Spleen (tissue), 11 donors: ENCODE measurements at regions not wholly inside any gene's neighbourhood (a gene's known extent, or its start where the extent isn't known, plus 50 kb on each side); places are given as distances from the start of the nearest gene placed in this dataset.

Source experiments
- DNase-seq: peaks from one replicate; pipeline ENCODE4 v3.0.0-alpha.2; 2020
- H3K27ac ChIP-seq, 8 donors: fragments of 200-600 bp; sonication (generic) in 7 of 8; 1 replicate in 4 of 8; 2 replicates in 4 of 8; pipeline versions ENCODE4 v1.5.0 to v1.8.0; 2016 to 2021; ENCODE audit warnings: inconsistent platforms in 4 of 8, mild to moderate bottlenecking in 4 of 8, moderate library complexity in 1 of 8
- H3K27me3 ChIP-seq, 7 donors: fragments of 200-600 bp; sonication (generic) in 6 of 7; replicated peaks in 1 of 7; 1 replicate in 4 of 7; 2 replicates in 3 of 7; pipeline versions ENCODE4 v1.5.0 to v1.8.0; 2016 to 2021; ENCODE audit warnings: inconsistent platforms in 3 of 7, mild to moderate bottlenecking in 1 of 7
- H3K36me3 ChIP-seq, 6 donors: fragments of 200-600 bp; sonication (generic) in 5 of 6; 1 replicate in 4 of 6; 2 replicates in 2 of 6; pipeline versions ENCODE4 v1.5.0 to v1.8.0; 2016 to 2021; ENCODE audit warnings: inconsistent platforms in 2 of 6
- H3K4me1 ChIP-seq, 6 donors: fragments of 200-600 bp; sonication (generic) in 5 of 6; 1 replicate in 3 of 6; 2 replicates in 3 of 6; pipeline versions ENCODE4 v1.5.0 to v1.8.0; 2016 to 2021; ENCODE audit warnings: inconsistent platforms in 3 of 6
- H3K4me3 ChIP-seq, 8 donors: fragments of 200-600 bp; sonication (generic) in 7 of 8; 1 replicate in 4 of 8; 2 replicates in 4 of 8; pipeline versions ENCODE4 v1.5.0 to v1.8.0; 2016 to 2021; ENCODE audit warnings: inconsistent platforms in 4 of 8, mild to moderate bottlenecking in 4 of 8, moderate library complexity in 2 of 8
- H3K9me3 ChIP-seq, 8 donors: fragments of 200-600 bp; sonication (generic) in 7 of 8; 1 replicate in 4 of 8; 2 replicates in 4 of 8; pipeline versions ENCODE4 v1.5.0 to v1.8.0; 2016 to 2021; ENCODE audit warnings: inconsistent platforms in 4 of 8
- POLR2A ChIP-seq, 3 donors: fragments of 450-650 bp; IDR thresholded peaks; one replicate each; pipeline ENCODE4 v1.5.1; 2017; ENCODE audit warnings: antibody characterized with exemption in 3 of 3, mild to moderate bottlenecking in 1 of 3
- POLR2AphosphoS5 ChIP-seq, 3 donors: sonication (generic); formaldehyde crosslinking; IDR thresholded peaks; one replicate each; pipeline ENCODE4 v1.5.1; 2017; ENCODE audit warnings: antibody characterized with exemption in 3 of 3
- WGBS, 5 donors: extraction: QIAGEN DNeasy Blood & Tissue Kit in 3 of 5; methylation state at CpG; one replicate each; pipeline versions ENCODE4 v1.1.5 to v1.1.7; 2013 to 2018; 5-methylcytosine and 5-hydroxymethylcytosine counted together
- intact Hi-C: fragments of 100-400 bp; cut with DNase I; formaldehyde crosslinking; loops from one replicate; pipeline ENCODE4 v1.15.0; 2023; ENCODE audit warnings: low total_unique reads
- TF ChIP-seq, protein P1 (sequence below), 11 experiments: fragments of 200-600 bp in 7 of 11; fragments of 450-650 bp in 4 of 11; sonication (generic) in 4 of 11; IDR thresholded peaks in 8 of 11; conservative IDR thresholded peaks in 3 of 11; 1 replicate in 7 of 11; 2 replicates in 4 of 11; pipeline versions ENCODE4 v1.4.0 to v1.8.0; 2016 to 2021; ENCODE audit warnings: antibody characterized with exemption in 11 of 11, inconsistent platforms in 4 of 11, mild to moderate bottlenecking in 1 of 11
- donor health status: healthy with polysubstance abuse.
- donor health status: DM: no; HTN: no; CAD: no; lungs with moderate emphysema.
- donor health status: DM: no; HTN: no; CAD: no.
- donor health status: Bipolar disorder and iron deficiency.
- donor health status: healthy.
- donor health status: DM: no; HTN: no; CAD: no.
- donor health status: DM: yes; HTN: yes; CAD: no.

DNA sequence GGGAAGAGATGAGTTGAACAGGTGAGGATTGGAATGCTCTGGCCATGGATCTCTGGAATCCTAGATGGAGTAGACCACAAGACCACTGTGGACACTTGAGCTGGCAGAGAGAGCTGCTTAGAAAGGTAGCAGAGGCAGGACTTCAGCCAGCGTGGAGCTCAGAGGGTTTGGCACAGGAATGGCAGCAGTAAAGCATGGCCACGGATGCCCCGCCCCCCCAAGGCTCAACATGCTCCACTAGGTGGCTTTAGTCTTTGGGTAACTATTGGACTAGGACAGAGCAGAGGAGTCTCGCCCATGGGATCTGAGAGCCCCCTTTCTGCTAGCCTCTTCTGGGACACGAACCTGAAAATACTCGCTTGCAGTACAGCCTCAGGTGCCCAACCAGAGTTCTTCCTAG lies 150.1 kb upstream of the NEIL3 start:
- intact Hi-C loops = no loop called here
- Histone ChIP-seq H3K36me3 (no peaks in the 10 kb centered on the region), H3K9me3 (no peaks in the 10 kb centered on the region), H3K4me1 (no peaks in the 10 kb centered on the region), H3K27me3 (no peaks in the 10 kb centered on the region), H3K27ac (no peak overlapping the region), H3K4me3 (no peak overlapping the region)
- no peak for DNase-seq
- TF ChIP-seq POLR2A (IDR thresholded peaks at IDR 0.05) = no peak
- TF ChIP-seq, protein P1, sequence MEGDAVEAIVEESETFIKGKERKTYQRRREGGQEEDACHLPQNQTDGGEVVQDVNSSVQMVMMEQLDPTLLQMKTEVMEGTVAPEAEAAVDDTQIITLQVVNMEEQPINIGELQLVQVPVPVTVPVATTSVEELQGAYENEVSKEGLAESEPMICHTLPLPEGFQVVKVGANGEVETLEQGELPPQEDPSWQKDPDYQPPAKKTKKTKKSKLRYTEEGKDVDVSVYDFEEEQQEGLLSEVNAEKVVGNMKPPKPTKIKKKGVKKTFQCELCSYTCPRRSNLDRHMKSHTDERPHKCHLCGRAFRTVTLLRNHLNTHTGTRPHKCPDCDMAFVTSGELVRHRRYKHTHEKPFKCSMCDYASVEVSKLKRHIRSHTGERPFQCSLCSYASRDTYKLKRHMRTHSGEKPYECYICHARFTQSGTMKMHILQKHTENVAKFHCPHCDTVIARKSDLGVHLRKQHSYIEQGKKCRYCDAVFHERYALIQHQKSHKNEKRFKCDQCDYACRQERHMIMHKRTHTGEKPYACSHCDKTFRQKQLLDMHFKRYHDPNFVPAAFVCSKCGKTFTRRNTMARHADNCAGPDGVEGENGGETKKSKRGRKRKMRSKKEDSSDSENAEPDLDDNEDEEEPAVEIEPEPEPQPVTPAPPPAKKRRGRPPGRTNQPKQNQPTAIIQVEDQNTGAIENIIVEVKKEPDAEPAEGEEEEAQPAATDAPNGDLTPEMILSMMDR (IDR thresholded peaks at IDR 0.05 in 8 of 11, conservative IDR thresholded peaks at IDR 0.05 in 3 of 11) = no peak
- TF ChIP-seq POLR2AphosphoS5 (IDR thresholded peaks at IDR 0.05) = no peak
- WGBS, 5 donors = 68 to 80% (median 74%) methylated on average over 3 to 6 of the region's 6 CpGs

DNA sequence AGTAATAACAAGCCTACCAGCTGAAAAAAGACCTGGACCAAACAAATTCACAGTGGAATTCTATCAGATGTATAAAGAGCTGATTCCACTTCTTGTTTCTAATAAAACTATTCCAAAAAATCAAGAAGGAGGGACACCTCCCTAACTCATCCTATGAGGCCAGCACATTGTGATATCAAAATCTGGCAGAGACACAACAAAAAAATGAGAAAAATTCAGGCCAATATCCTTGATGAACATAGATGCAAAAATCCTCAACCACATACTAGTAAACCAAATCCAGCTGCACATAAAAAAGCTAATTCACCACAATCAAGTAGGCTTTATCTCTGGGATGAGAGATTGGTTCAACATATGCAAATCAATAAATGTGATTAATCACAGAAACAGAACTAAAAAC lies 147.9 kb upstream of the NEIL3 start:
- no peak overlapping the region for H3K4me3 ChIP-seq
- H3K36me3 ChIP-seq = no peaks in the 10 kb centered on the region
- intact Hi-C loops = no loop called here
- H3K27ac ChIP-seq = no peak overlapping the region
- no peaks in the 10 kb centered on the region for H3K4me1 ChIP-seq
- TF ChIP-seq POLR2AphosphoS5 (IDR thresholded peaks at IDR 0.05) = no peak
- no peak for TF ChIP-seq POLR2A (IDR thresholded peaks at IDR 0.05)
- TF ChIP-seq, protein P1 (IDR thresholded peaks at IDR 0.05 in 8 of 11, conservative IDR thresholded peaks at IDR 0.05 in 3 of 11) = no peak
- H3K27me3 ChIP-seq = no peaks in the 10 kb centered on the region
- H3K9me3 ChIP-seq = no peaks in the 10 kb centered on the region
- DNase-seq = no peak

DNA sequence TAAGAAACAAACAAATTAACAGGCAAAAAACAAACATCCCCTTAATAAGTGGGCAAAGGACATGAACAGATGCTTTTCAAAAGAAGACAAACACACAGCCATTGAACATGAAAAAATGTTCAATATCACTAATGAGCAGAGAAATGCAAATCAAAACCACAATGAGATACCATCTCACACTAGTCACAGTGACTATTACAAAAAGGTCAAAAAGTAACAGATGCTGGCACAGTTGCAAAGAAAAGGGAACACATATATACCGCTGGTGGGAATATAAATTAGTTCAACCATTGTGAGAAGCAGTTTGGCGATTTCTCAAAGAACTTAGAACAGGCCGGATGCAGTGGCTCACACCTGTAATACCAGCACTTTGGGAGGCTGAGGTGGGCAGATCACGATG lies 146.1 kb upstream of the NEIL3 start:
- 75 to 94% (median 85%) methylated on average over 4 of the region's 4 CpGs for WGBS, 5 donors
- intact Hi-C loops = no loop called here

DNA sequence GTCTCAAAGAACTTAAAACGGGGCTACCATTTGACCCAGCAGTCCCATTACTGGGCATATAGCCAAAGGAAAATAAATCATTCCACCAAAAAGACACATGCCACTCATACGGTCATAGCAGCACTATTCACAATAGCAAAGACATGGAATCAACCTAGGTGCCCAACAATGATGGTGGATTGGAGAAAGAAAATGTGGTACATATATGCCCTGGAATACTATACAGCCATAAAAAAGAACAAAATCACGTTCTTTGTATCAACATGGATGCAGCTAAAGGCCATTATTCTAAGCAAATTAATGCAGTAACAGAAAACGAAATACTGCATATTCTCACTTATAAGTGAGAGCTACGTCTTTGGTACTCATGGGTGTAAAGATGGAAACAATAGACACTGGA lies 138.1 kb upstream of the NEIL3 start:
- Histone ChIP-seq H3K36me3 (no peaks in the 10 kb centered on the region), H3K27ac (no peak overlapping the region), H3K27me3 (no peaks in the 10 kb centered on the region), H3K4me3 (no peak overlapping the region), H3K9me3 (peaks cover 0 to 17% (median 8%) of the 10 kb centered on the region in 8 donors), H3K4me1 (no peaks in the 10 kb centered on the region)
- intact Hi-C loops = no loop called here
- TF ChIP-seq, protein P1 (IDR thresholded peaks at IDR 0.05 in 8 of 11, conservative IDR thresholded peaks at IDR 0.05 in 3 of 11) = no peak
- TF ChIP-seq POLR2AphosphoS5 (IDR thresholded peaks at IDR 0.05) = no peak
- TF ChIP-seq POLR2A (IDR thresholded peaks at IDR 0.05) = no peak
- no peak for DNase-seq
- WGBS, 5 donors = 74 to 85% (median 76%) methylated on average over 5 of the region's 5 CpGs

More for the DNA sequence above, 146.1 kb upstream of the NEIL3 start:
- no peak for DNase-seq
- Histone ChIP-seq H3K27ac (no peak overlapping the region), H3K4me3 (no peak overlapping the region), H3K4me1 (no peaks in the 10 kb centered on the region), H3K9me3 (no peaks in the 10 kb centered on the region), H3K27me3 (no peaks in the 10 kb centered on the region), H3K36me3 (no peaks in the 10 kb centered on the region)
- TF ChIP-seq, protein P1 (IDR thresholded peaks at IDR 0.05 in 8 of 11, conservative IDR thresholded peaks at IDR 0.05 in 3 of 11) = no peak
- no peak for TF ChIP-seq POLR2AphosphoS5 (IDR thresholded peaks at IDR 0.05)
- TF ChIP-seq POLR2A (IDR thresholded peaks at IDR 0.05) = no peak
